IMR-90 (cell line): ENCODE measurements at regions not wholly inside any gene's neighbourhood (a gene's known extent, or its start where the extent isn't known, plus 50 kb on each side); places are given as distances from the start of the nearest gene placed in this dataset.

Experiments used
- ATAC-seq: fragments of 200-7000 bp; cut with Tn5 transposase; 2 replicates; pipeline ENCODE4 v1.9.1; 2020; ENCODE audit warnings: low read depth, mild to moderate bottlenecking, moderate library complexity
- BruUV-seq: library from RNA; stranded (reverse); fragments of 400-500 nt; replicated peaks from 2 replicates; lab custom pipeline; 2021; lab: Mats Ljungman, UMichigan
- CTCF ChIA-PET: fragments of 300-600 bp; formaldehyde crosslinking; extraction: SDS; loops from one replicate; lab custom pipeline; 2021; ENCODE audit warnings: antibody characterized with exemption; lab: Yijun Ruan, JAX
- POLR2A ChIA-PET: fragments of 300-600 bp; sonication (Branson Sonifier 250); formaldehyde crosslinking; loops from one replicate; lab custom pipeline; 2022; ENCODE audit warnings: antibody characterized with exemption; ENCODE audit not compliant: unreplicated experiment; lab: Charles Lee
- DNase-seq: peaks from one replicate; pipeline ENCODE4 v3.0.0; 2013
- H2AFZ ChIP-seq: replicated peaks from 2 replicates; pipeline ENCODE3; 2013; ENCODE audit warnings: low read length, mild to moderate bottlenecking; ENCODE audit not compliant: poor library complexity
- H2AK5ac ChIP-seq: 2 replicates; pipeline ENCODE4 v1.6.1; 2013; ENCODE audit warnings: low read depth, low read length, inconsistent platforms
- H2AK9ac ChIP-seq: replicated peaks from 2 replicates; pipeline ENCODE3; 2013; ENCODE audit warnings: mild to moderate bottlenecking, low read depth, low read length, moderate library complexity; ENCODE audit not compliant: poor library complexity
- H2BK120ac ChIP-seq: 2 replicates; pipeline ENCODE4 v1.6.1; 2013; ENCODE audit warnings: low read depth, low read length, inconsistent platforms
- H2BK15ac ChIP-seq: 3 replicates; pipeline ENCODE4 v1.6.1; 2013; ENCODE audit warnings: low read depth, low read length, inconsistent platforms
- H2BK20ac ChIP-seq: 2 replicates; pipeline ENCODE4 v1.6.1; 2013; ENCODE audit warnings: low read depth, mild to moderate bottlenecking, inconsistent platforms, low read length, moderate library complexity
- H2BK5ac ChIP-seq: 2 replicates; pipeline ENCODE4 v1.6.1; 2013; ENCODE audit warnings: mild to moderate bottlenecking, low read depth, low read length, inconsistent platforms; ENCODE audit not compliant: poor library complexity, severe bottlenecking
- H3K14ac ChIP-seq: replicated peaks from 2 replicates; pipeline ENCODE4 v1.6.1; 2013; ENCODE audit warnings: low read depth, low read length, inconsistent platforms
- H3K18ac ChIP-seq: 2 replicates; pipeline ENCODE4 v1.6.1; 2013; ENCODE audit warnings: low read depth, low read length, control low read depth
- H3K23ac ChIP-seq: 2 replicates; pipeline ENCODE4 v1.6.1; 2013; ENCODE audit warnings: low read depth, low read length, inconsistent platforms
- H3K27ac ChIP-seq: 2 replicates; pipeline ENCODE4 v1.5.1; 2013; ENCODE audit warnings: mild to moderate bottlenecking, control low read depth, low read length; ENCODE audit not compliant: insufficient read depth
- H3K27me3 ChIP-seq: 2 replicates; pipeline ENCODE4 v1.6.1; 2013; ENCODE audit warnings: low read length; ENCODE audit not compliant: control insufficient read depth, insufficient read depth
- H3K36me3 ChIP-seq: 2 replicates; pipeline ENCODE4 v1.6.1; 2013; ENCODE audit warnings: low read length, mixed read lengths; ENCODE audit not compliant: control insufficient read depth, insufficient read depth
- H3K4ac ChIP-seq: 2 replicates; pipeline ENCODE4 v1.6.1; 2013; ENCODE audit warnings: low read depth, low read length, inconsistent platforms
- H3K4me1 ChIP-seq: 2 replicates; pipeline ENCODE4 v1.6.1; 2013; ENCODE audit warnings: low read length, mixed read lengths; ENCODE audit not compliant: control insufficient read depth, insufficient read depth
- H3K4me2 ChIP-seq: 2 replicates; pipeline ENCODE4 v1.6.1; 2013; ENCODE audit warnings: low read depth, mild to moderate bottlenecking, control low read depth, low read length, moderate library complexity
- H3K4me3 ChIP-seq: 2 replicates; pipeline ENCODE4 v1.5.1; 2013; ENCODE audit warnings: low read depth, mild to moderate bottlenecking, control low read depth, low read length, moderate library complexity; ENCODE audit not compliant: insufficient read depth
- H3K56ac ChIP-seq: 2 replicates; pipeline ENCODE4 v1.6.1; 2013; ENCODE audit warnings: low read length, inconsistent platforms; ENCODE audit not compliant: insufficient read depth; ENCODE audit errors: extremely low read depth
- H3K79me1 ChIP-seq, 2 experiments: 2 replicates each; pipeline ENCODE4 v1.6.1; 2013; ENCODE audit warnings: low read length in 2 of 2, inconsistent platforms in 1 of 2, low read depth in 1 of 2
- H3K9ac ChIP-seq: 2 replicates; pipeline ENCODE4 v1.6.1; 2013; ENCODE audit warnings: low read depth, low read length, control low read depth
- H3K9me1 ChIP-seq: 2 replicates; pipeline ENCODE4 v1.6.1; 2013; ENCODE audit warnings: low read length, inconsistent platforms; ENCODE audit not compliant: insufficient read depth
- H3K9me3 ChIP-seq: 2 replicates; pipeline ENCODE4 v1.6.1; 2013; ENCODE audit warnings: low read length; ENCODE audit not compliant: control insufficient read depth, insufficient read depth
- H4K20me1 ChIP-seq: 2 replicates; pipeline ENCODE4 v1.6.1; 2013; ENCODE audit warnings: low read length, inconsistent platforms; ENCODE audit not compliant: insufficient read depth
- H4K5ac ChIP-seq: 2 replicates; pipeline ENCODE4 v1.6.1; 2013; ENCODE audit warnings: mild to moderate bottlenecking, low read depth, low read length, control low read depth
- H4K8ac ChIP-seq, 2 experiments: 2 replicates each; pipeline ENCODE4 v1.6.1; 2013; ENCODE audit warnings: low read depth in 2 of 2, low read length in 2 of 2, control low read depth in 1 of 2, inconsistent platforms in 1 of 2
- H4K91ac ChIP-seq: 2 replicates; pipeline ENCODE4 v1.6.1; 2013; ENCODE audit warnings: low read depth, low read length, inconsistent platforms; ENCODE audit not compliant: insufficient read depth
- BHLHE40 ChIP-seq: fragments of 150-350 bp; IDR thresholded peaks from 2 replicates; pipeline ENCODE4 v1.6.1; 2016; ENCODE audit warnings: mild to moderate bottlenecking, low read depth, low read length
- CEBPB ChIP-seq: IDR thresholded peaks from 2 replicates; pipeline ENCODE4 v1.6.1; 2012; ENCODE audit warnings: low read depth, low read length, improper control_type of control experiment
- CHD1 ChIP-seq: IDR thresholded peaks from 2 replicates; pipeline ENCODE4 v1.6.1; 2012; ENCODE audit warnings: low read depth, low read length, improper control_type of control experiment
- CTCF ChIP-seq: conservative IDR thresholded peaks from 2 replicates; pipeline ENCODE4 v1.5.1; 2012; ENCODE audit warnings: mild to moderate bottlenecking, low read depth, low read length, improper control_type of control experiment
- ELK1 ChIP-seq: fragments of 150-350 bp; IDR thresholded peaks from 2 replicates; pipeline ENCODE4 v1.6.1; 2016; ENCODE audit warnings: low read depth, mild to moderate bottlenecking, low read length, moderate library complexity, borderline replicate concordance
- FOS ChIP-seq: fragments of 150-350 bp; IDR thresholded peaks from 2 replicates; pipeline ENCODE4 v1.6.1; 2016; ENCODE audit warnings: low read depth, low read length
- MAFK ChIP-seq: IDR thresholded peaks from 2 replicates; pipeline ENCODE4 v1.6.1; 2012; ENCODE audit warnings: low read depth, low read length, improper control_type of control experiment
- MAZ ChIP-seq: IDR thresholded peaks from 2 replicates; pipeline ENCODE4 v1.6.1; 2012; ENCODE audit warnings: low read depth, mild to moderate bottlenecking, low read length, improper control_type of control experiment, moderate library complexity, borderline replicate concordance
- MXI1 ChIP-seq: IDR thresholded peaks from 2 replicates; pipeline ENCODE4 v1.6.1; 2012; ENCODE audit warnings: low read depth, mild to moderate bottlenecking, low read length, moderate library complexity, borderline replicate concordance
- NFE2L2 ChIP-seq: fragments of 150-350 bp; IDR thresholded peaks from 2 replicates; pipeline ENCODE4 v1.6.1; 2016; ENCODE audit warnings: low read depth, mild to moderate bottlenecking, low read length
- POLR2A ChIP-seq: IDR thresholded peaks from 2 replicates; pipeline ENCODE4 v1.6.1; 2012; ENCODE audit warnings: mild to moderate bottlenecking, low read depth, low read length
- RAD21 ChIP-seq: IDR thresholded peaks from 2 replicates; pipeline ENCODE4 v1.6.1; 2012; ENCODE audit warnings: low read length, improper control_type of control experiment
- RCOR1 ChIP-seq: IDR thresholded peaks from 2 replicates; pipeline ENCODE4 v1.6.1; 2012; ENCODE audit warnings: mild to moderate bottlenecking, low read length, improper control_type of control experiment; ENCODE audit not compliant: insufficient replicate concordance
- RFX5 ChIP-seq: IDR thresholded peaks from 2 replicates; pipeline ENCODE4 v1.8.0; 2012; ENCODE audit warnings: low read depth, mild to moderate bottlenecking, low read length, moderate library complexity
- SMC3 ChIP-seq: fragments of 150-350 bp; IDR thresholded peaks from 2 replicates; pipeline ENCODE4 v1.6.1; 2016; ENCODE audit warnings: low read depth, mild to moderate bottlenecking, antibody characterized with exemption, low read length, moderate library complexity
- USF2 ChIP-seq: fragments of 150-350 bp; IDR thresholded peaks from 2 replicates; pipeline ENCODE4 v1.6.1; 2017; ENCODE audit warnings: mild to moderate bottlenecking, antibody characterized with exemption, low read length, low read depth
- WGBS, 2 experiments: methylation state at CpG; one replicate each; pipeline versions ENCODE4 v1.1.5 to v1.1.7; 2013; ENCODE audit warnings: missing lambda C conversion rate in 2 of 2; ENCODE audit not compliant: insufficient read length in 1 of 2; ENCODE audit errors: extremely low coverage in 2 of 2; 5-methylcytosine and 5-hydroxymethylcytosine counted together
- dilution Hi-C: fragments of 300-500 bp; cut with HindIII; formaldehyde crosslinking; loops from one replicate; pipeline ENCODE4 v1.14.3; 2018; ENCODE audit warnings: low sequenced_read_pairs; ENCODE audit not compliant: unreplicated experiment
- in situ Hi-C: fragments of 300-500 bp; cut with MboI; formaldehyde crosslinking; loops from 3 replicates; pipeline ENCODE4 v1.14.3; 2019; ENCODE audit warnings: low sequenced_read_pairs, inconsistent platforms, mixed read lengths
- intact Hi-C: fragments of 100-400 bp; cut with micrococcal nuclease; formaldehyde crosslinking; loops from 2 replicates; pipeline ENCODE4 v1.10.0; 2022

- H2BK20ac ChIP-seq, result no peak overlapping the region
- H2AFZ ChIP-seq, result no peak overlapping the region
- DNase-seq, result no peak
- no peaks in the 10 kb centered on the region for H3K9me1 ChIP-seq
- WGBS, 2 experiments, result 61% methylated on average over 3 of the region's 6 CpGs; no CpG with 5 or more reads in 1 of the 2 experiments
- H2BK120ac ChIP-seq, result no peak overlapping the region
- H3K27me3 ChIP-seq, result no peaks in the 10 kb centered on the region
- H3K56ac ChIP-seq, result no peak overlapping the region
- H3K14ac ChIP-seq, result no peak overlapping the region
- no peak overlapping the region for H3K18ac ChIP-seq
- intact Hi-C loops (no loop called here), dilution Hi-C loops (no loop called here), in situ Hi-C loops (no loop called here)
- no peak overlapping the region for H2BK15ac ChIP-seq
- H3K4me3 ChIP-seq, result no peak overlapping the region
- no peak overlapping the region for H3K23ac ChIP-seq
- no peaks in the 10 kb centered on the region for H3K79me1 ChIP-seq
- no peak overlapping the region for H3K9ac ChIP-seq
- no peak overlapping the region for H2AK9ac ChIP-seq
- no peaks in the 10 kb centered on the region for H3K4me1 ChIP-seq
- no peak overlapping the region for H4K8ac ChIP-seq
- no peak overlapping the region for H3K4ac ChIP-seq
- H4K20me1 ChIP-seq, result no peaks in the 10 kb centered on the region
- no peaks in the 10 kb centered on the region for H3K36me3 ChIP-seq
- ATAC-seq, result no peak
- H4K5ac ChIP-seq, result no peak overlapping the region
- BruUV-seq, result no TSS peak
- no peak overlapping the region for H3K27ac ChIP-seq
- ChIA-PET POLR2A (no interaction called here), CTCF (no interaction called here)
- TF ChIP-seq ELK1 (no peak), BHLHE40 (no peak), MAZ (no peak), CHD1 (no peak), SMC3 (no peak), RFX5 (no peak), POLR2A (no peak), MXI1 (no peak), USF2 (no peak), MAFK (no peak), NFE2L2 (no peak), RAD21 (no peak), FOS (no peak), CTCF (no peak), RCOR1 (no peak), CEBPB (no peak)
- H2BK5ac ChIP-seq, result no peak overlapping the region
- no peak overlapping the region for H4K91ac ChIP-seq
- H2AK5ac ChIP-seq, result no peak overlapping the region
- H3K4me2 ChIP-seq, result no peak overlapping the region
- H3K9me3 ChIP-seq, result no peaks in the 10 kb centered on the region
Observed at GRCh38 chrX:121356850-121357171, 309.4 kb downstream of the GLUD2 start.
